ENCODE measurements at regions not wholly inside any gene's neighbourhood (a gene's known extent, or its start where the extent isn't known, plus 50 kb on each side); places are given as distances from the start of the nearest gene placed in this dataset.

DNA sequence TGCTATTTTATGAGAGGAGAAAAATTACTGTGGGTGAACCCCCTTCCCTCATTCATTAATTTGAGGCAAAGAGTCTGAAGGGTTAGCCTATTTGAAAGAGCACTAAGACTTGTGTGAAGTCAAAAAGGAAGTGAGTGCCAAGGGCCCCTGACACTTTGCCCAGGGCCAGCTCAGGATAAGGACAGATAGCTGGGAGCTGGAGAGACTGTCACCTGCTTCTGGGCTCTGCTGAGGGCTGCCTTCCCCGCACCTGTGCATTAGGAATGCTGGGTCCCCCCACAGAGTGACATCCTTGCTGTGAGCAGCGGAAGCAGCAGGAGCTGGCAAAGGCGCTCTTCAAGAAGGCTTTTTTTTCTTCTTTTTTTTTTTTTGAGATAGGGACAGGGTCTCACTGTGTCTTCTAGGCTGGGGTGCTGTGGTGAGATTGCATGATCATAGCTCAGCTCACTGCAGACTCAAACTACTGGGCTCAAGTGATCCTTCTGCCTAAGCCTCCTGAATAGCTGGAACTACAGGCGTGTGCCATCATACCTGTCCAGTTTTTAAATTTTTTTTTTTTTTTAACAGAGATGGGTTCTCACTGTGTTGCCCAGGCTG is 148.3 kb downstream of the AQP4 start:
- Histone ChIP-seq H3K36me3 (replicated peaks) (no peaks in the 10 kb centered on the region), H3K27ac (no peak overlapping the region), H3K4me3 (ENCODE audit: low read depth, low read length) (no peak overlapping the region), H3K27me3 (replicated peaks) (no peaks in the 10 kb centered on the region)
- in situ Hi-C loops (cut with HindIII; ENCODE audit: low pct_ligation_motif_present, low sequenced_read_pairs), result no loop called here
- no peak for DNase-seq
- TF ChIP-seq, protein P1, sequence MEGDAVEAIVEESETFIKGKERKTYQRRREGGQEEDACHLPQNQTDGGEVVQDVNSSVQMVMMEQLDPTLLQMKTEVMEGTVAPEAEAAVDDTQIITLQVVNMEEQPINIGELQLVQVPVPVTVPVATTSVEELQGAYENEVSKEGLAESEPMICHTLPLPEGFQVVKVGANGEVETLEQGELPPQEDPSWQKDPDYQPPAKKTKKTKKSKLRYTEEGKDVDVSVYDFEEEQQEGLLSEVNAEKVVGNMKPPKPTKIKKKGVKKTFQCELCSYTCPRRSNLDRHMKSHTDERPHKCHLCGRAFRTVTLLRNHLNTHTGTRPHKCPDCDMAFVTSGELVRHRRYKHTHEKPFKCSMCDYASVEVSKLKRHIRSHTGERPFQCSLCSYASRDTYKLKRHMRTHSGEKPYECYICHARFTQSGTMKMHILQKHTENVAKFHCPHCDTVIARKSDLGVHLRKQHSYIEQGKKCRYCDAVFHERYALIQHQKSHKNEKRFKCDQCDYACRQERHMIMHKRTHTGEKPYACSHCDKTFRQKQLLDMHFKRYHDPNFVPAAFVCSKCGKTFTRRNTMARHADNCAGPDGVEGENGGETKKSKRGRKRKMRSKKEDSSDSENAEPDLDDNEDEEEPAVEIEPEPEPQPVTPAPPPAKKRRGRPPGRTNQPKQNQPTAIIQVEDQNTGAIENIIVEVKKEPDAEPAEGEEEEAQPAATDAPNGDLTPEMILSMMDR (IDR thresholded peaks at IDR 0.05; ENCODE audit: low read depth, low read length, missing control alignments), result no peak

DNA sequence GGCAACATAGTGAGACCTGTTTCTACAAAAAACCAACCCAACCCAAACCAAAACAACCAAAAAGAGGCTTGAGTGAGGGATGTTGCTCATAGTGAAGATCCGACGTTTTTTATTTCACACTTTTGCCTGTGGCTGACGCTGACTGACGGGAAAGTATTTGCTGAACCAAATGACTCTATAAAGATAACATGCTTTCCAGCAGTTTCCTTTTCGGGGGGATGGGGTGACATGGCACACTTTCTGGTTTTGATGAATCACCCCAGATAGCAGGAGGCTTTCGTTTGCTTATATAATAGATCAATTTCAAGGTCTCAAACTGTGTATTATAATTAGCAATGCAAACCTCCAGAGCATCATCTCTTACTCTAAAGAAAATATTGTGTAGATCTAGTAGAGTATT is 150.8 kb downstream of the AQP4 start:
- H3K4me3 ChIP-seq (ENCODE audit: low read depth, low read length), result no peak overlapping the region
- H3K36me3 ChIP-seq (replicated peaks), result no peaks in the 10 kb centered on the region
- peak; percentile 2 for DNase-seq
- in situ Hi-C loops (cut with HindIII; ENCODE audit: low pct_ligation_motif_present, low sequenced_read_pairs), result no loop called here
- H3K27ac ChIP-seq, result no peak overlapping the region
- H3K27me3 ChIP-seq (replicated peaks), result no peaks in the 10 kb centered on the region
- TF ChIP-seq, protein P1 (IDR thresholded peaks at IDR 0.05; ENCODE audit: low read depth, low read length, missing control alignments), result no peak

DNA sequence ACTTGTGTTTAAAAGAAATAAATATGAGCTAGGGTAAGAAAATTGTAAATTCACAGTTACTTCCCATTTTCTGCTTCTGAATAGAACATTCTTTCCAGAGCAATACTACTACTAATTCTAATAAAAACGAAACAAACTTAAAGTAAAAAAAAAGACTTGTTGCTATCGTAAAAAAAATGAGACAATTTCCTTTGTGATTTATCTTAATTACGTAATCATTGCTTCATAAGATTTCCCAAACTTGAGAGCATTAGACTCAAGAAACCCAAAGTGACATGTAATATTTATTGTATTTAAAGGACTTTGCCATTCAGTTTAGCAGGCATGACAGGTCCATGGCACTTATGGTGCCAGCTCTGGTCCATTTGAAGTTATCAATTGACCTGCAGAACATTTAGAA is 153.8 kb downstream of the AQP4 start:
- no peaks in the 10 kb centered on the region for H3K36me3 ChIP-seq (replicated peaks)
- no peak overlapping the region for H3K4me3 ChIP-seq (ENCODE audit: low read depth, low read length)
- in situ Hi-C loops (cut with HindIII; ENCODE audit: low pct_ligation_motif_present, low sequenced_read_pairs), result no loop called here
- no peak for DNase-seq
- no peaks in the 10 kb centered on the region for H3K27me3 ChIP-seq (replicated peaks)
- no peak overlapping the region for H3K27ac ChIP-seq
- TF ChIP-seq, protein P1 (IDR thresholded peaks at IDR 0.05; ENCODE audit: low read depth, low read length, missing control alignments), result no peak

DNA sequence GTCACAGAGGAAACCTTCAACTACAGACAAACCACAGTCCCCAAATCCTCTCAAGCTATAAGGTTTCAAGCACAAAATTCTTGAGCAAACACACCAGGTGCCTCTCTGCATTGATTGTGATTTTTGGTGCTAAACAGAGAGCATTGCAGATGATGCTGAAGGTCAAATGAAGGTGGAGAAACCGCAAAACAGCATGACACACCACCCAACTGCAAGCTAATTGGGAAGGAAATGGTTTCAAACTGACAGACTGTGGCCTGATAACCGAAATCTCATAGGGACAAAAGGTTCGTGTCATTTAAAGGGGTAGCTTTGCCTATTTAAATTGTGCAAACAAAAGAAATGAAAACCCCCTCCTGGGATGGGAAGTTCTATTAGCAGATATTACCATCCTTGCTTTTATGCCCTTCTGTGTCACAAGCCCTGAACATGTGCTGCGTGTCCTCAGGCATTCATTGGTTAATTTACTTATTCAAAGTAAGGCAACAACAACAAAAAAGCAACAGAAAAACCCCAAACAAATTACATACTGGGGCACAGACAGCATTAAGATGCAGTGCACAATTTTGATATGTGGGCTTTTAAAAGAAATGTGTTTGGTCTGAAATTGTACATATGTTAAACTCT is 154.9 kb downstream of the AQP4 start:
- TF ChIP-seq, protein P1 (IDR thresholded peaks at IDR 0.05; ENCODE audit: low read depth, low read length, missing control alignments), result no peak
- in situ Hi-C loops (cut with HindIII; ENCODE audit: low pct_ligation_motif_present, low sequenced_read_pairs), result no loop called here
- Histone ChIP-seq H3K36me3 (replicated peaks) (no peaks in the 10 kb centered on the region), H3K4me3 (ENCODE audit: low read depth, low read length) (no peak overlapping the region), H3K27me3 (replicated peaks) (no peaks in the 10 kb centered on the region), H3K27ac (no peak overlapping the region)
- no peak for DNase-seq

DNA sequence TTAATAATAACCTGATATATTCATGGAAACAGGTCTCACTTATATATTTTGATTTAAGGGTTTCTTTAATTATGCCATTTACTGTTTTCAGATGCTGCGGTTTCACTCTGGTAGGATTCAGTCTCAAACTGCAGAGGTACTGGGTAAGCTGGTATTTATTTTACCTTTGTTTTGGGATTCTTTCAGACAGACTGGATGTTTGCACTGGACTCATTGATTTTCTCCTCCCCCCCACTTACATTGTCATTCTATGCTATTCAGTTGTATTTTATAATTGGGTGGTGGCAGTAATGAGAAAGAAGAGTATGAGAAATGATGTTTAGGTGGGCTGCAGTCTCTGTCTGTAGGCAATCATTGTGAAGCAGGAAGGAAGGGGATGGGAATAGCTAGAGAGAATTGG is 155.6 kb downstream of the AQP4 start:
- Histone ChIP-seq H3K27me3 (replicated peaks) (no peaks in the 10 kb centered on the region), H3K27ac (no peak overlapping the region), H3K36me3 (replicated peaks) (no peaks in the 10 kb centered on the region), H3K4me3 (ENCODE audit: low read depth, low read length) (no peak overlapping the region)
- TF ChIP-seq, protein P1 (IDR thresholded peaks at IDR 0.05; ENCODE audit: low read depth, low read length, missing control alignments), result no peak
- in situ Hi-C loops (cut with HindIII; ENCODE audit: low pct_ligation_motif_present, low sequenced_read_pairs), result no loop called here
- no peak for DNase-seq
